AG04449 (cell line): ENCODE measurements at regions not wholly inside any gene's neighbourhood (a gene's known extent, or its start where the extent isn't known, plus 50 kb on each side); places are given as distances from the start of the nearest gene placed in this dataset.
A peak's percentile ranks its signal among the peaks of the same experiment; 100 is the strongest.

Experiments
- CTCF ChIA-PET: fragments of 350-600 bp; formaldehyde crosslinking; extraction: SDS; loops from one replicate; lab custom pipeline; 2021; ENCODE audit warnings: antibody characterized with exemption; lab: Yijun Ruan, JAX
- POLR2A ChIA-PET: fragments of 400-600, 350-600 bp; formaldehyde crosslinking; extraction: SDS; loops from one replicate; lab custom pipeline; 2020; ENCODE audit warnings: antibody characterized with exemption, inconsistent platforms; lab: Yijun Ruan, JAX
- DNase-seq: peaks from one replicate; pipeline ENCODE4 v3.0.0-alpha.2; 2010; ENCODE audit warnings: low read depth, low spot score
- H3K4me3 ChIP-seq: 2 replicates; pipeline ENCODE4 v1.5.1; 2011; ENCODE audit warnings: low read depth, mild to moderate bottlenecking, control low read depth, low read length
- CTCF ChIP-seq: IDR thresholded peaks from one replicate; pipeline ENCODE4 v1.5.1; 2011; ENCODE audit warnings: mild to moderate bottlenecking, moderate library complexity, low read length, control low read depth, inconsistent platforms; ENCODE audit not compliant: insufficient read depth; ENCODE audit errors: missing control alignments

GRCh38 chr4:181908168-181908567, 335.0 kb upstream of the TENM3 start:
- TF ChIP-seq CTCF: no peak
- ChIA-PET POLR2A (no interaction called here), CTCF (no interaction called here)

GRCh38 chr4:181909368-181909767, 333.8 kb upstream of the TENM3 start:
- no peak for TF ChIP-seq CTCF
- ChIA-PET CTCF (no interaction called here), POLR2A (no interaction called here)
- DNase-seq: peak; percentile 28
- no peak overlapping the region for H3K4me3 ChIP-seq

More at GRCh38 chr4:181908168-181908567, 335.0 kb upstream of the TENM3 start:
- no peak overlapping the region for H3K4me3 ChIP-seq
- no peak for DNase-seq

GRCh38 chr4:181911420-181911819, 331.8 kb upstream of the TENM3 start:
- POLR2A ChIA-PET: no interaction called here
- no peak for DNase-seq
- no peak for TF ChIP-seq CTCF
- CTCF ChIA-PET: interaction anchor here (1.6 kb wide), 1 partner anchor 343 kb away, joined by 4 read pairs; no protein-coding TSS in a partner anchor
- no peak overlapping the region for H3K4me3 ChIP-seq

GRCh38 chr4:181933471-181933870, 309.7 kb upstream of the TENM3 start:
- no peak overlapping the region for H3K4me3 ChIP-seq
- DNase-seq: no peak
- no peak for TF ChIP-seq CTCF
- ChIA-PET POLR2A (no interaction called here), CTCF (no interaction called here)

GRCh38 chr4:181938631-181939030, 304.6 kb upstream of the TENM3 start:
- ChIA-PET CTCF (interaction anchor here (1.2 to 3.1 kb wide), 2 partner anchors 13 to 230 kb away, joined by 3 to 10 read pairs; no protein-coding TSS in a partner anchor), POLR2A (no interaction called here)
- no peak for TF ChIP-seq CTCF
- no peak overlapping the region for H3K4me3 ChIP-seq
- no peak for DNase-seq

GRCh38 chr4:181939199-181939945, 303.8 kb upstream of the TENM3 start:
- no peak overlapping the region for H3K4me3 ChIP-seq
- CTCF ChIA-PET: interaction anchor here (1.2 to 3.1 kb wide), 4 partner anchors 12 to 229 kb away, joined by 3 to 10 read pairs (median 4); no protein-coding TSS in a partner anchor
- TF ChIP-seq CTCF: no peak
- POLR2A ChIA-PET: interaction anchor here (0.6 kb wide), 1 partner anchor 292 kb away, joined by 3 read pairs; no protein-coding TSS in a partner anchor
- DNase-seq: no peak
